Activated effector memory CD4-positive, alpha-beta T cell treated with anti-CD3 and anti-CD28 coated beads, Interleukin-2, amount 50 U/mL, for 16 hours (primary cell): ENCODE measurements at regions not wholly inside any gene's neighbourhood (a gene's known extent, or its start where the extent isn't known, plus 50 kb on each side); places are given as distances from the start of the nearest gene placed in this dataset.
"Not testable (repeated sequence)": the region's sequence is repeated elsewhere in the genome, so short reads cannot be mapped to it uniquely, and the experiment has no call there.

Experiments
- DNase-seq: peaks from one replicate; pipeline ENCODE4 v3.0.0-alpha.2; 2020

GRCh38 chr1:120465900-120466299 lies 51.1 kb downstream of the NBPF8 start:
- DNase-seq: not testable (repeated sequence)

- DNase-seq: not testable (repeated sequence)
Measured at GRCh38 chr1:120477663-120478062, 62.8 kb downstream of the NBPF8 start.

- DNase-seq: not testable (repeated sequence)
Measured at GRCh38 chr1:120478400-120478799, 63.6 kb downstream of the NBPF8 start.

- DNase-seq: not testable (repeated sequence)
Measured at GRCh38 chr1:120487542-120487941, 72.7 kb downstream of the NBPF8 start.

GRCh38 chr1:120489217-120489616 lies 74.4 kb downstream of the NBPF8 start:
- not testable (repeated sequence) for DNase-seq

GRCh38 chr1:120497145-120497544 lies 82.3 kb downstream of the NBPF8 start:
- DNase-seq: not testable (repeated sequence)

GRCh38 chr1:120503284-120503683 lies 88.4 kb downstream of the NBPF8 start:
- DNase-seq: not testable (repeated sequence)

GRCh38 chr1:120506352-120506751 lies 91.5 kb downstream of the NBPF8 start:
- DNase-seq: not testable (repeated sequence)

- DNase-seq: not testable (repeated sequence)
Measured at GRCh38 chr1:120508351-120508750, 93.5 kb downstream of the NBPF8 start.

GRCh38 chr1:120509258-120509657 lies 94.4 kb downstream of the NBPF8 start:
- not testable (repeated sequence) for DNase-seq

GRCh38 chr1:120513099-120513498 lies 98.3 kb downstream of the NBPF8 start:
- DNase-seq: not testable (repeated sequence)

- not testable (repeated sequence) for DNase-seq
Measured at GRCh38 chr1:120513531-120513930, 98.7 kb downstream of the NBPF8 start.

GRCh38 chr1:120519196-120519595 lies 104.4 kb downstream of the NBPF8 start:
- not testable (repeated sequence) for DNase-seq

- not testable (repeated sequence) for DNase-seq
Measured at GRCh38 chr1:120524416-120524815, 109.6 kb downstream of the NBPF8 start.

- not testable (repeated sequence) for DNase-seq
Measured at GRCh38 chr1:120525386-120525785, 110.6 kb downstream of the NBPF8 start.

- DNase-seq: not testable (repeated sequence)
Measured at GRCh38 chr1:120529475-120530089, 114.7 kb downstream of the NBPF8 start.

- DNase-seq: not testable (repeated sequence)
Measured at GRCh38 chr1:120531455-120531854, 116.6 kb downstream of the NBPF8 start.

- DNase-seq: not testable (repeated sequence)
Measured at GRCh38 chr1:120534361-120535047, 119.7 kb downstream of the NBPF8 start.

GRCh38 chr1:120535052-120535451 lies 120.2 kb downstream of the NBPF8 start:
- not testable (repeated sequence) for DNase-seq

GRCh38 chr1:120541394-120541793 lies 126.6 kb downstream of the NBPF8 start:
- DNase-seq: not testable (repeated sequence)

- DNase-seq: not testable (repeated sequence)
Measured at GRCh38 chr1:120542365-120542764, 127.5 kb downstream of the NBPF8 start.

GRCh38 chr1:120542940-120543339 lies 128.1 kb downstream of the NBPF8 start:
- DNase-seq: not testable (repeated sequence)

GRCh38 chr1:120544434-120544833 lies 129.6 kb downstream of the NBPF8 start:
- DNase-seq: peak; percentile 89

- DNase-seq: not testable (repeated sequence)
Measured at GRCh38 chr1:120550335-120550734, 135.5 kb downstream of the NBPF8 start.
